ENCODE measurements at regions not wholly inside any gene's neighbourhood (a gene's known extent, or its start where the extent isn't known, plus 50 kb on each side); places are given as distances from the start of the nearest gene placed in this dataset.
"Not testable (repeated sequence)": the region's sequence is repeated elsewhere in the genome, so short reads cannot be mapped to it uniquely, and the experiment has no call there.

DNA sequence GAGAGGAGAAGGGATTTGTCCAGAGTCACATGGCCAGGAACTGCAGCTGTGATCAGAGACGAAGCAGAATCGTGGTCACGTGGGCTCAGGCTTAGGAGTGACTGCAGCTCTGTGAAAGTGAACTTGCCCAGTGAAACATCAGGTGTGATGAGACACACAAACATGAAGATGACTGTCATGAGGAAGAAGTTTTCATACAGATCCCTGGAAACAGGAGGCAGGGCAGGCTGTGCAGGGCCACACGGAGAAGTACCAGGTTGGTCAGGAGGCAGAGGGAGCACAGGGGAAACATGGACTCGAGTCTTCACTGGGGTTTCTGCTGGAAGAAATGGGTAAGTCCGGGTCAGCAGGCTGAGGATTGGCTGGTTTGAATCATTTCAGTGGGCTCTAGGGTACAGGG, 64.1 kb downstream of the BARX1 start:
- Mint-ChIP-seq H3K27ac (no peak overlapping the region), H3K4me1 (ENCODE audit: low read depth) (peaks cover 3% of the 10 kb centered on the region), H3K4me3 (ENCODE audit: low read depth) (no peak overlapping the region), H3K9me3 (ENCODE audit: low read depth) (peaks cover 9% of the 10 kb centered on the region), H3K36me3 (ENCODE audit: insufficient read depth) (no peaks in the 10 kb centered on the region), H3K27me3 (peaks cover 16% of the 10 kb centered on the region)
- TF ChIP-seq CTCF (IDR thresholded peaks at IDR 0.05; ENCODE audit: unreplicated experiment), result no peak
- no peak for DNase-seq (ENCODE audit: low spot score, unreplicated experiment)

GRCh38 chr9:93890436-93890935, 64.7 kb downstream of the BARX1 start:
- H3K4me1 Mint-ChIP-seq (ENCODE audit: low read depth), result peaks cover 3% of the 10 kb centered on the region
- no peak for DNase-seq (ENCODE audit: low spot score, unreplicated experiment)
- H3K27ac Mint-ChIP-seq, result no peak overlapping the region
- H3K4me3 Mint-ChIP-seq (ENCODE audit: low read depth), result no peak overlapping the region
- H3K36me3 Mint-ChIP-seq (ENCODE audit: insufficient read depth), result no peaks in the 10 kb centered on the region
- peaks cover 9% of the 10 kb centered on the region for H3K9me3 Mint-ChIP-seq (ENCODE audit: low read depth)
- peaks cover 16% of the 10 kb centered on the region for H3K27me3 Mint-ChIP-seq
- TF ChIP-seq CTCF (IDR thresholded peaks at IDR 0.05; ENCODE audit: unreplicated experiment), result no peak

- TF ChIP-seq CTCF (IDR thresholded peaks at IDR 0.05; ENCODE audit: unreplicated experiment), result no peak
- Mint-ChIP-seq H3K4me3 (ENCODE audit: low read depth) (no peak overlapping the region), H3K9me3 (ENCODE audit: low read depth) (peaks cover 5% of the 10 kb centered on the region), H3K4me1 (ENCODE audit: low read depth) (no peaks in the 10 kb centered on the region), H3K27me3 (peaks cover 16% of the 10 kb centered on the region), H3K36me3 (ENCODE audit: insufficient read depth) (no peaks in the 10 kb centered on the region), H3K27ac (no peak overlapping the region)
- DNase-seq (ENCODE audit: low spot score, unreplicated experiment), result no peak
These were observed 68.2 kb downstream of the BARX1 start for GRCh38 chr9:93886911-93887310.

- Mint-ChIP-seq H3K4me3 (ENCODE audit: low read depth) (no peak overlapping the region), H3K4me1 (ENCODE audit: low read depth) (no peaks in the 10 kb centered on the region), H3K27me3 (peaks cover 10% of the 10 kb centered on the region), H3K36me3 (ENCODE audit: insufficient read depth) (no peaks in the 10 kb centered on the region), H3K9me3 (ENCODE audit: low read depth) (peaks cover 6% of the 10 kb centered on the region), H3K27ac (no peak overlapping the region)
- no peak for DNase-seq (ENCODE audit: low spot score, unreplicated experiment)
- no peak for TF ChIP-seq CTCF (IDR thresholded peaks at IDR 0.05; ENCODE audit: unreplicated experiment)
These were observed 70.3 kb downstream of the BARX1 start for GRCh38 chr9:93884808-93885207.

GRCh38 chr9:93879662-93880407, 75.3 kb downstream of the BARX1 start:
- H3K4me3 Mint-ChIP-seq (ENCODE audit: low read depth); H3K36me3 Mint-ChIP-seq (ENCODE audit: insufficient read depth); H3K27ac Mint-ChIP-seq; H3K27me3 Mint-ChIP-seq; H3K4me1 Mint-ChIP-seq (ENCODE audit: low read depth): not testable (repeated sequence)
- H3K9me3 Mint-ChIP-seq (ENCODE audit: low read depth), result peaks cover 26% of the 10 kb centered on the region
- DNase-seq (ENCODE audit: low spot score, unreplicated experiment), result peak; percentile 4

DNA sequence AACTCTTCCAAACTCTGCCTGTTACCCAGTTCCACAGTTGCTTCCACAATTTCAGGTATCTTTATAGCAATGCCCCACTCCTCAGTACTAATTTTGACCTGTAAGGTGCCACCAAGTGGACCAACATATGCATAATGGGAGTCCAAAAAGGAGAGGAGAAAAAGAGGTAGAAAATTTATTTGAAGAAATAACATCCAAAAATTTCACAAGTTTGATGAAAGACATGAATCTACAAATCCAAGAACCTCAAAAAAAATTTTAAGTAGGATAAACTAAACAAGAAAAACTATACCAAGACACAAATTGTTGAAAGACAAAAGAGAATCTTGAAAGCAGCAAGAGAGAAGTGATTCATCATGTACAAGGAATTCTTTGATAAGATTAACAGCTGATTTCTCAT, 79.8 kb downstream of the BARX1 start:
- Mint-ChIP-seq H3K9me3 (ENCODE audit: low read depth) (peaks cover 34% of the 10 kb centered on the region), H3K27ac (no peak overlapping the region), H3K4me3 (ENCODE audit: low read depth) (no peak overlapping the region), H3K36me3 (ENCODE audit: insufficient read depth) (peaks cover 2% of the 10 kb centered on the region), H3K4me1 (ENCODE audit: low read depth) (no peaks in the 10 kb centered on the region), H3K27me3 (peaks cover 3% of the 10 kb centered on the region)
- no peak for DNase-seq (ENCODE audit: low spot score, unreplicated experiment)
- no peak for TF ChIP-seq CTCF (IDR thresholded peaks at IDR 0.05; ENCODE audit: unreplicated experiment)

Data from progenitor cell of endocrine pancreas (in vitro differentiated cells).